H9 (cell line): ENCODE measurements at regions not wholly inside any gene's neighbourhood (a gene's known extent, or its start where the extent isn't known, plus 50 kb on each side); places are given as distances from the start of the nearest gene placed in this dataset.

Source experiments
- DNase-seq: peaks from one replicate; pipeline ENCODE4 v3.0.0-alpha.2; 2017
- H2AFZ ChIP-seq: one replicate; pipeline ENCODE4 v1.6.1; 2013; ENCODE audit warnings: mild to moderate bottlenecking, low read length, control low read depth, moderate library complexity
- H2AK5ac ChIP-seq: 2 replicates; pipeline ENCODE4 v1.6.1; 2013; ENCODE audit warnings: low read length, control low read depth, mixed read lengths; ENCODE audit not compliant: insufficient read length
- H2BK120ac ChIP-seq: one replicate; pipeline ENCODE4 v1.6.1; 2013; ENCODE audit warnings: low read depth, mild to moderate bottlenecking, low read length, control low read depth, inconsistent platforms; ENCODE audit not compliant: poor library complexity, severe bottlenecking
- H2BK12ac ChIP-seq: 2 replicates; pipeline ENCODE4 v1.6.1; 2013; ENCODE audit warnings: low read length, control low read depth, mixed read lengths, low read depth; ENCODE audit not compliant: insufficient read length
- H2BK15ac ChIP-seq: 2 replicates; pipeline ENCODE4 v1.6.1; 2013; ENCODE audit warnings: low read depth, low read length, control low read depth
- H2BK20ac ChIP-seq: one replicate; pipeline ENCODE4 v1.6.1; 2013; ENCODE audit warnings: low read depth, mild to moderate bottlenecking, low read length, control low read depth, inconsistent platforms; ENCODE audit not compliant: poor library complexity, severe bottlenecking
- H2BK5ac ChIP-seq: 2 replicates; pipeline ENCODE4 v1.6.1; 2013; ENCODE audit warnings: low read length, control low read depth, mixed read lengths; ENCODE audit not compliant: insufficient read length
- H3K14ac ChIP-seq: 2 replicates; pipeline ENCODE4 v1.6.1; 2013; ENCODE audit warnings: low read length, control low read depth; ENCODE audit not compliant: insufficient read depth
- H3K18ac ChIP-seq: 2 replicates; pipeline ENCODE4 v1.6.1; 2013; ENCODE audit warnings: low read depth, mild to moderate bottlenecking, mixed read lengths, low read length, control low read depth; ENCODE audit not compliant: insufficient read length
- H3K23ac ChIP-seq: 2 replicates; pipeline ENCODE4 v1.6.1; 2013; ENCODE audit warnings: low read length, control low read depth, mixed read lengths, low read depth; ENCODE audit not compliant: insufficient read length
- H3K23me2 ChIP-seq: 2 replicates; pipeline ENCODE4 v1.6.1; 2013; ENCODE audit warnings: low read depth, mild to moderate bottlenecking, mixed read lengths, low read length, control low read depth; ENCODE audit not compliant: insufficient read length, poor library complexity, severe bottlenecking
- H3K27ac ChIP-seq: 2 replicates; pipeline ENCODE4 v1.5.1; 2013; ENCODE audit warnings: low read length, control low read depth, mixed read lengths, low read depth; ENCODE audit not compliant: insufficient read length
- H3K27me3 ChIP-seq: 2 replicates; pipeline ENCODE4 v1.6.1; 2013; ENCODE audit warnings: low read length, control low read depth, inconsistent platforms; ENCODE audit not compliant: insufficient read depth
- H3K4ac ChIP-seq: 2 replicates; pipeline ENCODE4 v1.6.1; 2013; ENCODE audit warnings: low read depth, mild to moderate bottlenecking, control low read depth, inconsistent platforms, low read length, moderate library complexity
- H3K4me1 ChIP-seq: 2 replicates; pipeline ENCODE4 v1.6.1; 2013; ENCODE audit warnings: low read length, control low read depth, inconsistent platforms; ENCODE audit not compliant: insufficient read depth
- H3K4me2 ChIP-seq: 2 replicates; pipeline ENCODE4 v1.6.1; 2013; ENCODE audit warnings: low read length, control low read depth, mixed read lengths; ENCODE audit not compliant: insufficient read length, insufficient read depth
- H3K56ac ChIP-seq: 2 replicates; pipeline ENCODE4 v1.6.1; 2013; ENCODE audit warnings: low read depth, mild to moderate bottlenecking, mixed read lengths, low read length, control low read depth; ENCODE audit not compliant: insufficient read length
- H3K79me1 ChIP-seq: 2 replicates; pipeline ENCODE4 v1.6.1; 2013; ENCODE audit warnings: low read depth, mild to moderate bottlenecking, moderate library complexity, low read length, control low read depth, inconsistent platforms; ENCODE audit not compliant: insufficient read depth, poor library complexity, severe bottlenecking
- H3K79me2 ChIP-seq: 2 replicates; pipeline ENCODE4 v1.6.1; 2013; ENCODE audit warnings: low read length, control low read depth, inconsistent platforms; ENCODE audit not compliant: insufficient read depth
- H3K9ac ChIP-seq: 2 replicates; pipeline ENCODE4 v1.6.1; 2013; ENCODE audit warnings: low read length, control low read depth, mixed read lengths; ENCODE audit not compliant: insufficient read length; ENCODE audit errors: extremely low read depth
- H3K9me3 ChIP-seq: one replicate; pipeline ENCODE4 v1.6.1; 2013; ENCODE audit warnings: low read depth, low read length, inconsistent platforms; ENCODE audit not compliant: control insufficient read depth
- H3T11ph ChIP-seq: one replicate; pipeline ENCODE4 v1.6.1; 2013; ENCODE audit warnings: mild to moderate bottlenecking, low read length, control low read depth, inconsistent platforms
- H4K20me1 ChIP-seq: one replicate; pipeline ENCODE4 v1.6.1; 2013; ENCODE audit not compliant: control insufficient read depth, insufficient read length, insufficient read depth
- H4K5ac ChIP-seq: 2 replicates; pipeline ENCODE4 v1.6.1; 2013; ENCODE audit warnings: low read depth, mild to moderate bottlenecking, mixed read lengths, low read length, control low read depth; ENCODE audit not compliant: insufficient read length
- H4K8ac ChIP-seq: replicated peaks from 2 replicates; pipeline ENCODE4 v1.6.1; 2013; ENCODE audit warnings: low read length, control low read depth, mixed read lengths, low read depth; ENCODE audit not compliant: insufficient read length
- H4K91ac ChIP-seq: 2 replicates; pipeline ENCODE4 v1.6.1; 2013; ENCODE audit warnings: low read depth, mild to moderate bottlenecking, moderate library complexity, mixed read lengths, low read length, control low read depth; ENCODE audit not compliant: insufficient read length
- H3K27ac Mint-ChIP-seq, 3 experiments: 2 replicates in 2 of 3; 3 replicates in 1 of 3; pipeline ENCODE4 v1.8.0; 2020 to 2021; ENCODE audit warnings: mixed read lengths in 3 of 3, mild to moderate bottlenecking in 1 of 3, moderate library complexity in 1 of 3
- H3K27me3 Mint-ChIP-seq: 2 replicates; pipeline ENCODE4 v1.8.0; 2021; ENCODE audit warnings: low read depth, mild to moderate bottlenecking, moderate library complexity, mixed read lengths
- H3K36me3 Mint-ChIP-seq, 3 experiments: 2 replicates in 2 of 3; 3 replicates in 1 of 3; pipeline ENCODE4 v1.8.0; 2020 to 2021; ENCODE audit warnings: low read depth in 3 of 3, mixed read lengths in 3 of 3; ENCODE audit not compliant: insufficient read depth in 1 of 3
- H3K4me1 Mint-ChIP-seq, 2 experiments: 2 replicates each; pipeline ENCODE4 v1.8.0; 2020; ENCODE audit warnings: mixed read lengths in 2 of 2
- H3K4me3 Mint-ChIP-seq, 2 experiments: 2 replicates in 1 of 2; 3 replicates in 1 of 2; pipeline ENCODE4 v1.8.0; 2020 to 2021; ENCODE audit warnings: mild to moderate bottlenecking in 2 of 2, mixed read lengths in 2 of 2, moderate library complexity in 1 of 2
- H3K9me3 Mint-ChIP-seq, 2 experiments: 2 replicates in 1 of 2; 3 replicates in 1 of 2; pipeline ENCODE4 v1.8.0; 2020; ENCODE audit warnings: mild to moderate bottlenecking in 2 of 2, mixed read lengths in 2 of 2, moderate library complexity in 1 of 2
- WGBS: extraction: QIAGEN DNeasy Blood & Tissue Kit; methylation state at CpG from one replicate; pipeline ENCODE4 v1.1.7; 2013; ENCODE audit warnings: missing lambda C conversion rate, low lambda C conversion rate, mixed read lengths; ENCODE audit not compliant: insufficient read length; ENCODE audit errors: extremely low coverage; 5-methylcytosine and 5-hydroxymethylcytosine counted together
- TF ChIP-seq, protein P1 (sequence below): fragments of 200-600 bp; sonication (generic); conservative IDR thresholded peaks from 3 replicates; pipeline ENCODE4 v1.8.0; 2021; ENCODE audit warnings: antibody characterized with exemption, mild to moderate bottlenecking

DNA sequence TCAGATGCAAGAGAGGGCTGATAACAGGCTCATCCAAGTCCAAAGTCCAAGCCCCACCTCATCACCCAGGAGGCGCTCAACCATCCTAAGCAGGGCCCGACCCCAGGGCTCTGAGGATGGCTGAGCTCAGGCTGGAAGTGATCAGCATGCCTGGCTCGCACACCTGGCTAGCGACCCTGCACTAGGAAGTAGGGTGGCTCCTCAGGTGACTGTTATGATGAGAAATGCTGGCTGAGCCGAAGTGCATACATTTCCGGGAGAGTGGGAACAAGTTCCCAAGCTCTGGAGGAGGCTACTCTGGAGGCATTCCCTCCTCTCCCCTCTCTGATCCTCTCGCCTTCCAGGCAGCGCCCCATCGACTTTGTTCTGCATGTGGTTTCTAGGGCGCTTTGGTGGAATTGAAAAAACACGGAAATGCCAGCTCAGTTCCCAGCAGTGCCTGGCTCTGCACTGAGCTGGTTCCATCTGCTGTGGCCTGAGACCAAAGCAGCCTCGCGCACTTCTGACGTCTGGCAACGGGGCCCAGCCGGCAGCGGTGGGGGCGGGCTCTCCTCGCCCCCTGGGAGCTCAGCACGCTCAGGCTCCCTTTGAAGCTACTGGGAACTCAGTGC, 130.3 kb downstream of the IRF8 start:
- H3K4me1 ChIP-seq = peaks cover 3% of the 10 kb centered on the region; the same call in 1 of the 2 replicates
- H2BK15ac ChIP-seq = no peak overlapping the region; the same call in 1 of the 2 replicates
- H2BK120ac ChIP-seq = no peak overlapping the region
- no peak overlapping the region for H3K18ac ChIP-seq
- no peak overlapping the region for H3K4me2 ChIP-seq
- H3K4me1 Mint-ChIP-seq = peaks cover 7 to 28% of the 10 kb centered on the region in 2 experiments
- no peak overlapping the region; the same call in 1 of the 2 replicates for H3K14ac ChIP-seq
- H3K9me3 Mint-ChIP-seq = peaks cover 7 to 12% of the 10 kb centered on the region in 2 experiments
- no peak overlapping the region for H2BK20ac ChIP-seq
- H4K5ac ChIP-seq = no peak overlapping the region
- peaks cover 0 to 8% (median 0%) of the 10 kb centered on the region in 3 experiments; a peak in 1 of 7 replicates for H3K36me3 Mint-ChIP-seq
- WGBS = no CpG with 5 or more reads among the region's 20 CpGs
- H3K9me3 ChIP-seq = peaks cover 4% of the 10 kb centered on the region
- H3K4me3 Mint-ChIP-seq = no peak overlapping the region
- H3K23ac ChIP-seq = no peak overlapping the region
- H4K8ac ChIP-seq = no peak overlapping the region
- TF ChIP-seq, protein P1, sequence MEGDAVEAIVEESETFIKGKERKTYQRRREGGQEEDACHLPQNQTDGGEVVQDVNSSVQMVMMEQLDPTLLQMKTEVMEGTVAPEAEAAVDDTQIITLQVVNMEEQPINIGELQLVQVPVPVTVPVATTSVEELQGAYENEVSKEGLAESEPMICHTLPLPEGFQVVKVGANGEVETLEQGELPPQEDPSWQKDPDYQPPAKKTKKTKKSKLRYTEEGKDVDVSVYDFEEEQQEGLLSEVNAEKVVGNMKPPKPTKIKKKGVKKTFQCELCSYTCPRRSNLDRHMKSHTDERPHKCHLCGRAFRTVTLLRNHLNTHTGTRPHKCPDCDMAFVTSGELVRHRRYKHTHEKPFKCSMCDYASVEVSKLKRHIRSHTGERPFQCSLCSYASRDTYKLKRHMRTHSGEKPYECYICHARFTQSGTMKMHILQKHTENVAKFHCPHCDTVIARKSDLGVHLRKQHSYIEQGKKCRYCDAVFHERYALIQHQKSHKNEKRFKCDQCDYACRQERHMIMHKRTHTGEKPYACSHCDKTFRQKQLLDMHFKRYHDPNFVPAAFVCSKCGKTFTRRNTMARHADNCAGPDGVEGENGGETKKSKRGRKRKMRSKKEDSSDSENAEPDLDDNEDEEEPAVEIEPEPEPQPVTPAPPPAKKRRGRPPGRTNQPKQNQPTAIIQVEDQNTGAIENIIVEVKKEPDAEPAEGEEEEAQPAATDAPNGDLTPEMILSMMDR = no peak
- H3K9ac ChIP-seq = no peak overlapping the region
- H3K56ac ChIP-seq = no peak overlapping the region
- no peaks in the 10 kb centered on the region for H3K27me3 ChIP-seq
- H3K27me3 Mint-ChIP-seq = peaks cover 59% of the 10 kb centered on the region
- no peak for DNase-seq
- no peak overlapping the region for H2BK12ac ChIP-seq
- H3K79me1 ChIP-seq = no peaks in the 10 kb centered on the region
- H3K27ac Mint-ChIP-seq = peak overlapping the region in 1 of 3 experiments; percentile 74; a peak in 1 of 7 replicates
- no peaks in the 10 kb centered on the region for H3K79me2 ChIP-seq
- H3K23me2 ChIP-seq = no peaks in the 10 kb centered on the region
- H4K20me1 ChIP-seq = no peaks in the 10 kb centered on the region
- H2AK5ac ChIP-seq = no peak overlapping the region
- H3K4ac ChIP-seq = no peak overlapping the region
- H4K91ac ChIP-seq = no peak overlapping the region
- no peak overlapping the region for H2AFZ ChIP-seq
- no peak overlapping the region for H2BK5ac ChIP-seq
- H3K27ac ChIP-seq = no peak overlapping the region
- H3T11ph ChIP-seq = no peak overlapping the region
